SK-N-SH (cell line): ENCODE measurements at regions not wholly inside any gene's neighbourhood (a gene's known extent, or its start where the extent isn't known, plus 50 kb on each side); places are given as distances from the start of the nearest gene placed in this dataset.

Source experiments
- CTCF ChIA-PET: fragments of 300-600, 350-600 bp; formaldehyde crosslinking; extraction: SDS; loops from one replicate; lab custom pipeline; 2021; lab: Yijun Ruan, JAX
- POLR2A ChIA-PET: fragments of 350-600 bp; sonication (Branson Sonifier 250); formaldehyde crosslinking; extraction: SDS; loops from one replicate; lab custom pipeline; 2020; ENCODE audit warnings: antibody characterized with exemption, inconsistent platforms; lab: Yijun Ruan, JAX
- DNase-seq: peaks from one replicate; pipeline ENCODE4 v3.0.0; 2012
- H2AFZ ChIP-seq: fragments of 200-600 bp; sonication (generic); 2 replicates; pipeline ENCODE4 v1.8.1; 2016; ENCODE audit warnings: antibody characterized with exemption, mild to moderate bottlenecking, low read depth
- H3F3A ChIP-seq: fragments of 200-600 bp; sonication (generic); replicated peaks from 2 replicates; pipeline ENCODE3; 2016; ENCODE audit warnings: antibody characterized with exemption, mild to moderate bottlenecking; ENCODE audit not compliant: insufficient read depth
- H3K27ac ChIP-seq, 2 experiments: fragments of 200-500 bp in 1 of 2; fragments of 200-600 bp in 1 of 2; sonication (Bioruptor generic) in 1 of 2; sonication (generic), shearing (Covaris generic) in 1 of 2; 2 replicates each; pipeline versions ENCODE4 v1.5.1 to v1.6.1; 2014 to 2016; ENCODE audit warnings: low read depth in 2 of 2, inconsistent platforms in 1 of 2, low read length in 1 of 2, mild to moderate bottlenecking in 1 of 2, mixed read lengths in 1 of 2
- H3K27me3 ChIP-seq: fragments of 200-600 bp; sonication (generic), shearing (Covaris generic); 2 replicates; pipeline ENCODE4 v1.6.1; 2016; ENCODE audit warnings: mixed run types; ENCODE audit not compliant: insufficient read depth
- H3K36me3 ChIP-seq, 2 experiments: fragments of 200-500 bp in 1 of 2; fragments of 200-600 bp in 1 of 2; sonication (Bioruptor generic) in 1 of 2; sonication (generic) in 1 of 2; replicated peaks in 1 of 2; 2 replicates each; pipeline versions ENCODE3 to v1.5.1; 2014 to 2016; ENCODE audit warnings: low read length in 1 of 2, mild to moderate bottlenecking in 1 of 2; ENCODE audit not compliant: insufficient read depth in 2 of 2, control insufficient read depth in 1 of 2
- H3K4me1 ChIP-seq, 2 experiments: fragments of 200-500 bp in 1 of 2; fragments of 200-600 bp in 1 of 2; sonication (Bioruptor generic) in 1 of 2; sonication (generic), shearing (Covaris generic) in 1 of 2; 2 replicates each; pipeline versions ENCODE4 v1.5.1 to v1.6.1; 2014 to 2016; ENCODE audit warnings: low read depth in 1 of 2, low read length in 1 of 2, mixed run types in 1 of 2; ENCODE audit not compliant: insufficient read depth in 2 of 2, control insufficient read depth in 1 of 2
- H3K4me2 ChIP-seq: fragments of 200-600 bp; sonication (generic), shearing (Covaris generic); 2 replicates; pipeline ENCODE4 v1.6.1; 2017; ENCODE audit warnings: mixed run types
- H3K4me3 ChIP-seq, 2 experiments: fragments of 200-500 bp in 1 of 2; fragments of 200-600 bp in 1 of 2; sonication (Bioruptor generic) in 1 of 2; sonication (generic), shearing (Covaris generic) in 1 of 2; 2 replicates each; pipeline versions ENCODE4 v1.5.1 to v1.8.1; 2014 to 2016; ENCODE audit warnings: low read depth in 2 of 2, inconsistent platforms in 1 of 2, low read length in 1 of 2, mild to moderate bottlenecking in 1 of 2, mixed read lengths in 1 of 2, moderate library complexity in 1 of 2
- H3K79me2 ChIP-seq: fragments of 200-600 bp; sonication (generic); 2 replicates; pipeline ENCODE4 v1.8.1; 2017; ENCODE audit warnings: mild to moderate bottlenecking; ENCODE audit not compliant: insufficient read depth
- H3K9ac ChIP-seq: fragments of 200-600 bp; sonication (generic); 2 replicates; pipeline ENCODE4 v1.6.1; 2017; ENCODE audit warnings: mixed run types
- H3K9me2 ChIP-seq: fragments of 200-600 bp; sonication (generic); 2 replicates; pipeline ENCODE4 v1.6.1; 2017; ENCODE audit warnings: mixed run types
- H3K9me3 ChIP-seq: fragments of 200-600 bp; sonication (generic); 2 replicates; pipeline ENCODE4 v1.6.1; 2017; ENCODE audit warnings: mixed run types, mild to moderate bottlenecking, moderate library complexity
- H4K20me1 ChIP-seq: fragments of 200-600 bp; sonication (generic); 2 replicates; pipeline ENCODE4 v1.6.1; 2017; ENCODE audit warnings: mild to moderate bottlenecking, mixed run types; ENCODE audit not compliant: insufficient read depth
- ELF1 ChIP-seq: IDR thresholded peaks from 2 replicates; pipeline ENCODE4 v1.4.0; 2012
- FOXJ3 ChIP-seq: sonication (generic); formaldehyde crosslinking; IDR thresholded peaks from 2 replicates; pipeline ENCODE4 v1.5.1; 2020; ENCODE audit warnings: mild to moderate bottlenecking, missing genetic modification reagents
- IRF3 ChIP-seq: fragments of 150-350 bp; IDR thresholded peaks from 2 replicates; pipeline ENCODE4 v1.6.1; 2016; ENCODE audit warnings: mild to moderate bottlenecking, low read depth, low read length
- JUND ChIP-seq: IDR thresholded peaks from 2 replicates; pipeline ENCODE4 v1.4.0; 2012
- NRF1 ChIP-seq: IDR thresholded peaks from 2 replicates; pipeline ENCODE4 v1.6.1; 2012; ENCODE audit warnings: low read depth, mild to moderate bottlenecking, low read length
- PBX3 ChIP-seq: IDR thresholded peaks from 2 replicates; pipeline ENCODE4; 2012
- TEAD4 ChIP-seq: IDR thresholded peaks from 2 replicates; pipeline ENCODE4 v1.4.0; 2012; ENCODE audit warnings: mild to moderate bottlenecking, borderline replicate concordance; ENCODE audit not compliant: insufficient read depth
- USF1 ChIP-seq: IDR thresholded peaks from 2 replicates; pipeline ENCODE4 v1.4.0; 2012; ENCODE audit warnings: low read depth, borderline replicate concordance
- YY1 ChIP-seq: IDR thresholded peaks from 2 replicates; pipeline ENCODE4 v1.4.0; 2012; ENCODE audit warnings: low read depth, mild to moderate bottlenecking
- ZBTB33 ChIP-seq: IDR thresholded peaks from 2 replicates; pipeline ENCODE4 v1.4.0; 2012; ENCODE audit warnings: low read depth, borderline replicate concordance
- WGBS: methylation state at CpG from one replicate; pipeline ENCODE4 v1.1.6; 2017; ENCODE audit warnings: low lambda C conversion rate; 5-methylcytosine and 5-hydroxymethylcytosine counted together

- H3K4me2 ChIP-seq: no peak overlapping the region
- no peak overlapping the region for H3K9ac ChIP-seq
- H3K79me2 ChIP-seq: no peaks in the 10 kb centered on the region
- H4K20me1 ChIP-seq: no peaks in the 10 kb centered on the region
- POLR2A ChIA-PET: no interaction called here
- H3K4me3 ChIP-seq: no peak overlapping the region
- no peaks in the 10 kb centered on the region; a peak in 1 of 4 replicates for H3K4me1 ChIP-seq
- H3K27me3 ChIP-seq: no peaks in the 10 kb centered on the region
- no peak overlapping the region for H3K27ac ChIP-seq
- no peak for TF ChIP-seq USF1
- TF ChIP-seq PBX3: no peak
- TF ChIP-seq JUND: no peak
- no peak for TF ChIP-seq ELF1
- TF ChIP-seq IRF3: no peak
- no peak for TF ChIP-seq TEAD4
- no peak for TF ChIP-seq ZBTB33
- TF ChIP-seq, all 33 proteins: peak for 0
- 60% methylated on average over 1 of the region's 1 CpG for WGBS
- Histone ChIP-seq H3K9me3 (no peaks in the 10 kb centered on the region), H3F3A (peaks cover 3% of the 10 kb centered on the region), H3K9me2 (no peaks in the 10 kb centered on the region), H3K36me3 (no peaks in the 10 kb centered on the region), H2AFZ (no peak overlapping the region)
- CTCF ChIA-PET: no interaction called here
- no peak for DNase-seq
Observed at GRCh38 chr2:157197848-157198247, 59.7 kb upstream of the GALNT5 start.

- no peaks in the 10 kb centered on the region for H3K36me3 ChIP-seq
- H2AFZ ChIP-seq: no peak overlapping the region
- CTCF ChIA-PET: no interaction called here
- no peaks in the 10 kb centered on the region for H4K20me1 ChIP-seq
- H3K9ac ChIP-seq: no peak overlapping the region
- peaks cover 2% of the 10 kb centered on the region for H3K9me3 ChIP-seq
- TF ChIP-seq FOXJ3 (CRISPR knock-in tag) (no peak), IRF3 (no peak), NRF1 (no peak), TEAD4 (no peak), ZBTB33 (no peak), YY1 (no peak)
- TF ChIP-seq, all 33 proteins: peak for 0
- Histone ChIP-seq H3K9me2 (no peaks in the 10 kb centered on the region), H3K27me3 (no peaks in the 10 kb centered on the region; the same call in 1 of the 2 replicates), H3K4me1 (no peaks in the 10 kb centered on the region), H3K4me3 (no peak overlapping the region), H3K27ac (no peak overlapping the region), H3K4me2 (no peak overlapping the region), H3F3A (no peaks in the 10 kb centered on the region), H3K79me2 (no peaks in the 10 kb centered on the region)
- 29% methylated on average over 4 of the region's 4 CpGs for WGBS
- no peak for DNase-seq
- POLR2A ChIA-PET: no interaction called here
Observed at GRCh38 chr2:157203651-157204050, 53.9 kb upstream of the GALNT5 start.
